ENCODE measurements at regions not wholly inside any gene's neighbourhood (a gene's known extent, or its start where the extent isn't known, plus 50 kb on each side); places are given as distances from the start of the nearest gene placed in this dataset.

DNA sequence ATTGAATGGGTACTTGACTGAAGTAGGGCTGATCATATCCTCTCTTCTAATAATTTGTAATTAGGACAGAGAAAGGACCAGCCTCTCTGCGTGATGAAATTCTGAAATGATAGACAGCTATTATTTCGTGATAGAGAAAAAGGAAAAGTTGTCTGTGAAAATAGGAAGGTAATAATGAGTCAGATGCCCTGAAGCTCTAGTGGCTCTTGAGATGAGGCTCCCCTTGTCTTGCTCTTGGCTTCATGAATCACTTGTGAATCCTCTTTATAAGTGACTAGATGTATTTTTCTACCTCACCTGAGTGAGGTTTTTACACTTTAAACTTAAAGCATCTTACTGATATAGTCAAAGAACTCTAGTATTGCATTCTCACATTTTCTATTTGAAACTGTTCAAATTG is 888.9 kb downstream of the PCDH18 start:
- no peak for DNase-seq
- H3K4me1 ChIP-seq, result no peaks in the 10 kb centered on the region
- TF ChIP-seq, protein P1, sequence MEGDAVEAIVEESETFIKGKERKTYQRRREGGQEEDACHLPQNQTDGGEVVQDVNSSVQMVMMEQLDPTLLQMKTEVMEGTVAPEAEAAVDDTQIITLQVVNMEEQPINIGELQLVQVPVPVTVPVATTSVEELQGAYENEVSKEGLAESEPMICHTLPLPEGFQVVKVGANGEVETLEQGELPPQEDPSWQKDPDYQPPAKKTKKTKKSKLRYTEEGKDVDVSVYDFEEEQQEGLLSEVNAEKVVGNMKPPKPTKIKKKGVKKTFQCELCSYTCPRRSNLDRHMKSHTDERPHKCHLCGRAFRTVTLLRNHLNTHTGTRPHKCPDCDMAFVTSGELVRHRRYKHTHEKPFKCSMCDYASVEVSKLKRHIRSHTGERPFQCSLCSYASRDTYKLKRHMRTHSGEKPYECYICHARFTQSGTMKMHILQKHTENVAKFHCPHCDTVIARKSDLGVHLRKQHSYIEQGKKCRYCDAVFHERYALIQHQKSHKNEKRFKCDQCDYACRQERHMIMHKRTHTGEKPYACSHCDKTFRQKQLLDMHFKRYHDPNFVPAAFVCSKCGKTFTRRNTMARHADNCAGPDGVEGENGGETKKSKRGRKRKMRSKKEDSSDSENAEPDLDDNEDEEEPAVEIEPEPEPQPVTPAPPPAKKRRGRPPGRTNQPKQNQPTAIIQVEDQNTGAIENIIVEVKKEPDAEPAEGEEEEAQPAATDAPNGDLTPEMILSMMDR (IDR thresholded peaks at IDR 0.05), result no peak
- H3K27me3 ChIP-seq, result no peaks in the 10 kb centered on the region
- H3K36me3 ChIP-seq, result no peaks in the 10 kb centered on the region
- no peaks in the 10 kb centered on the region for H3K9me3 ChIP-seq
- no peak overlapping the region for H3K4me3 ChIP-seq
- H3K27ac ChIP-seq, result no peak overlapping the region
- intact Hi-C loops (cut with DNase I; ENCODE audit: low total_unique reads), result no loop called here

DNA sequence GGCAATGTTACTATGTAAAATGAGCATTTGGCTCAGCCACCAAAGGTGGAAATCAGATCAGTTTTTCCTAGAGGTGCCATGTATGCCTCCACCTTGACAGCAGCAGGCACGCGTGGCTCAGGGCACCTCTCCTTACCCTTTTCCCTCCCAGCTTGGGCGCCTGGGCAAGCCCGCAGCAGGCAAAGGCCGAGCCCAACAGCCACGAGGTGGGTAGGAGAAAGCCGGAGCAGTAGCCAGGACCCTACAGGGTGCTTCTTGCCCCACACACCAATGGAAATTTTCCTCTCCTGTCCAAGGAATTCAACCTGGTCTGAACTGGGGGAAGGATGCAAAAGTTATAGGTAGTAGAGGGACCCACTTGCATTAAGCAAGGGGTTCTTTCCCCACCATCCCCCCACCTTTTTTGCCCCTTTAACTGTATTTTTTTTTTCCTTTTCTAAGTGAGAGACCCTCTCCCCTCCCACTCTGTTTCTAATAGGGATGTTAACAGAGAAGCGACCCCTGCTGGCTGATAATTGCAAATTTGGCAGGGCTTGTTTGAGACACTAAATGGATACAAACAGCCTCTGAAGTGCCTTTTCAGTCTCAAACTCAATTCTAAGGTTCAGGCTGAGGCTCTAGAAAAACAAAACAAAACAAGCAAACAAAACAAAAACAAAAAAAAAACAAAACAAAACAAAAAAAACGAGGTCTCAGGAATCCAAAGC is 895.1 kb downstream of the PCDH18 start:
- intact Hi-C loops (cut with DNase I; ENCODE audit: low total_unique reads), result no loop called here
- DNase-seq, result no peak
- Histone ChIP-seq H3K4me1 (no peaks in the 10 kb centered on the region), H3K27me3 (no peaks in the 10 kb centered on the region), H3K36me3 (no peaks in the 10 kb centered on the region), H3K27ac (no peak overlapping the region), H3K4me3 (no peak overlapping the region), H3K9me3 (no peaks in the 10 kb centered on the region)
- TF ChIP-seq, protein P1 (IDR thresholded peaks at IDR 0.05), result no peak

DNA sequence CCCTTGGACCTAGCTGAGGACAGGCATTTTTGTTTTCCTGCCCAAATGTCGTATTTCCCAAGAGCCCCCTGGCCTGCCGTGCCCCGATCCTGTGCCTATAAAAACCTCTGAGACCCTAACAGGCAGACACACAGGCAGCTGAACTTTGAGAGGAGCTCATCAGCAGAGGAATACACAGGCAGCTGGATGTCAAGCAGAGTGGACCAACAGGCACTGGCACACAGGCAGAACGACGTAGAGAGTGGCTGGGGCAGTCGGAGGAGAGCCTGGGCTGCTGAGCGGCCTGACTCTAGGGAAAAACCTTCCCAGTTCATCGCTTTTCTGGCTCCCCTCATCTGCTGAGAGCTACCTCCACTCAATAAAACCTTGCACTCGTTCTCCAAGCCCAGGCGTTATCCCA is 896.1 kb downstream of the PCDH18 start:
- no peaks in the 10 kb centered on the region for H3K4me1 ChIP-seq
- DNase-seq, result no peak
- no peak overlapping the region for H3K27ac ChIP-seq
- TF ChIP-seq, protein P1 (IDR thresholded peaks at IDR 0.05), result no peak
- no peaks in the 10 kb centered on the region for H3K27me3 ChIP-seq
- intact Hi-C loops (cut with DNase I; ENCODE audit: low total_unique reads), result no loop called here
- no peaks in the 10 kb centered on the region for H3K9me3 ChIP-seq
- H3K4me3 ChIP-seq, result no peak overlapping the region
- no peaks in the 10 kb centered on the region for H3K36me3 ChIP-seq

DNA sequence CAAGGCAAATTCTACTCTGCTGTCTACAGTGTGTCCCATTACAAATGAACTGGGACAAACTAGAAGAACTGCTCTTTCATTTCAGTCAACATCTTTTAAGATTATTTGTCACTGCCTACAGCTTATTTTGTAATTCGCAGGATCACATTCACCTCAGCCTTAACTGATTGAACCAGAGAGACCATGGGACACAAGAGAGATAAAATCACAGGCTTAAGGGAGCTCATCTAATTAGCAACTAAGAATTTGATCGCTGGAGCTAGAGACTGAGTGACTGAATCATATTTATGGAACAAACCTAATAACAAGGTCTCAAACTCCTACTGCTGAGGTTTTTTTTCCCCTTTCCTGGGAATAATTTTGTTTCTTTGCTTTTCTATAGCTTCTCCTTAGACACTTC is 898.2 kb downstream of the PCDH18 start:
- no peaks in the 10 kb centered on the region for H3K9me3 ChIP-seq
- H3K27ac ChIP-seq, result no peak overlapping the region
- no peak overlapping the region for H3K4me3 ChIP-seq
- no peaks in the 10 kb centered on the region for H3K4me1 ChIP-seq
- TF ChIP-seq, protein P1 (IDR thresholded peaks at IDR 0.05), result no peak
- no peaks in the 10 kb centered on the region for H3K27me3 ChIP-seq
- no peak for DNase-seq
- no peaks in the 10 kb centered on the region for H3K36me3 ChIP-seq
- intact Hi-C loops (cut with DNase I; ENCODE audit: low total_unique reads), result no loop called here

DNA sequence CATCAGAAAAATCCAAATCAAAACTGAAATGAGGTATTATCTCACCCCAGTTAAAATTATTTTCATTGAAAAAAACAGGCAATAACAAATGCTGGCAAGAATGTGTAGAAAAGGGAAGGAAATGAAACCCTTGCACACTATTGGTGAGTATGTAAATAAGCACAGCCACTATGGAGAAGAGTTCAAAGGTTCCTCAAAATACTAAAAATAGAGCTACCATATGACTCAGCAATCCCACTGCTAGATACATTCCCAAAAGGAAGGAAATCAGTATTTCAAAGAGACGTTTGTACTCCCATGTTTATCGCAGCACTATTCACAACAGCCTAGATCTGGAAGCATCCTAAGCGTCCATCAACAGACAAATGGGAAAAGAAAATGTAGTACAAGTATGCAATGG is 932.4 kb downstream of the PCDH18 start:
- intact Hi-C loops (cut with DNase I; ENCODE audit: low total_unique reads), result no loop called here
- Histone ChIP-seq H3K27me3 (no peaks in the 10 kb centered on the region), H3K36me3 (no peaks in the 10 kb centered on the region), H3K4me3 (no peak overlapping the region), H3K27ac (no peak overlapping the region), H3K9me3 (no peaks in the 10 kb centered on the region), H3K4me1 (no peaks in the 10 kb centered on the region)
- TF ChIP-seq, protein P1 (IDR thresholded peaks at IDR 0.05), result no peak
- no peak for DNase-seq

DNA sequence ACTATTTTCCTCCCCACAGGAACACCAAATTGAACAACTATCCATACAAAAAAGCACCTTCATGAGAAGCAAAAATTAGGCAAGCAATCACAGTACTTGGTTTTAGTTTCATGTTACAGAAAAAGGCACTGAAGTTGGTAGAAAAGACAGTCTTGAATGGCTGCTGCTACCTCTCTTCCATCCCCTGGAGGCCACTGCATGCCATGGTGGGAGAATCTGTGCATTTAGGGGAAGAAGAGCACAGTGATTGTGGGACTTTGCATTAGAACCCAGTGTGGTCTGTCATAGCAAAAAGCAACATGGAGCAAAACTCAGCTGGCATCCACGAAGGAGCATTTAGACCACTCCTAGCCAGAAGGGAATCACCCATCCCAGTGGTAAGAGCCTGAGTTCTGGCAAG is 941.9 kb downstream of the PCDH18 start:
- no peaks in the 10 kb centered on the region for H3K36me3 ChIP-seq
- H3K27ac ChIP-seq, result no peak overlapping the region
- H3K27me3 ChIP-seq, result no peaks in the 10 kb centered on the region
- H3K4me3 ChIP-seq, result no peak overlapping the region
- intact Hi-C loops (cut with DNase I; ENCODE audit: low total_unique reads), result no loop called here
- TF ChIP-seq, protein P1 (IDR thresholded peaks at IDR 0.05), result no peak
- no peak for DNase-seq
- H3K4me1 ChIP-seq, result no peaks in the 10 kb centered on the region
- no peaks in the 10 kb centered on the region for H3K9me3 ChIP-seq

Data from tibial artery (tissue), 4 donors.